ENCODE measurements at regions not wholly inside any gene's neighbourhood (a gene's known extent, or its start where the extent isn't known, plus 50 kb on each side); places are given as distances from the start of the nearest gene placed in this dataset.
"Not testable (repeated sequence)": the region's sequence is repeated elsewhere in the genome, so short reads cannot be mapped to it uniquely, and the experiment has no call there.

DNA sequence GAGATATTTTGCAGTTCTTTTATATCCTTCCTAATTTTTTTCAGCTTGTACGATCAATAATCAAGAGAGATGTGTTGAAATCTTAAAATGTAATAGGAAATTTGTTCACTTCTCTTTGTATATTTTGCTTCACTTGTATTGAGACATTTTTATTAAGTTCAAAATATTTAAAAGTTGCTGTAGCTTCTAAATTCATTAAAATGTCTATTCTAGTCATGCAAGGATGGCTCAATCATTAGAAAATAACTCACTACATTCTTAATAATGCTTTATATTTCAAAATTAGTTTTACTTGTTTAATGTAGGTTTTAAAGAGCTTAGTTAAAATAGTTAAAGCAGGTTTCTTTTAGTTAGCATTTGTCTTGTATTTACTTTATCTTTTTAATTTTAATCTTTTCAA is 308.4 kb downstream of the CYRIA start:
- DNase-seq: no peak

DNA sequence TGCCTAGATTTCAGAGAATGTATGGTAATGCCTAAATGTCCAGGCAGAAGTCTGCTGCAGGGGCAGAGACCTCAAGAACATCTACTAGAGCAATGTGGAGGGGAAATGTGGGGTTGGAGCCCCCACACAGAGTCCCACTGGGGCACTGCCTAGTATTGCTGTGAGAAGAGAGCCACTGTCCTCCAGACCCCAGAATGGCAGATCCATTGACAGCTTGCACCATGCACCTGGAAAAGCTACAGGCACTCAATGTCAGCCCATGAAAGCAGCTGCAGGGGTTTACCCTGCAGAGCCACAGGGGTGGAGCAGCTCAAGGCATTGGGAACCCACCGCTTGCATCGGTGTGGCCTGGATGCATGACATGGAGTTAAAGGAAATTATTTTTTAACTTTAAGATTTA is 314.1 kb downstream of the CYRIA start:
- DNase-seq: no peak

- DNase-seq: no peak
Observed at GRCh38 chr2:16351137-16351536, 314.5 kb downstream of the CYRIA start.

DNA sequence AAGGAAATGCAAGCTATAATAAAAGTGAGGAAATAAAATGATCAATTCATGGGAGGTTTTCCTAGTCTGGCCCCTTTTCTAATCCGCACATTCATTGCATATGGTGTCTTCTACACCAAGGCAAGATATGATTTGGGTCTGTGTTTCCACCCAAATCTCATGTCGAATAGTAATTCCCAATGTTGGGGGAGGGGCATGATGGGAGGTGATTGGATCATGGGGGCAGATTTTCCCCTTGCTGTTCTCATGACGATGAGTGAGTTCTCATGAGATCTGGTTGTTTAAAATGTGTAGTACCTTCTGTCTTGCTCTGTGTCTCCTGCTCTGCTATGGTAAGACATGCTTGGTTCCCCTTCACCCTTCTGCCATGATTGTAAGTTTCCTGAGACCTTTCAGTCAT is 315.4 kb downstream of the CYRIA start:
- no peak for DNase-seq

- DNase-seq: no peak
Observed at GRCh38 chr2:16349811-16350210, 315.8 kb downstream of the CYRIA start.

DNA sequence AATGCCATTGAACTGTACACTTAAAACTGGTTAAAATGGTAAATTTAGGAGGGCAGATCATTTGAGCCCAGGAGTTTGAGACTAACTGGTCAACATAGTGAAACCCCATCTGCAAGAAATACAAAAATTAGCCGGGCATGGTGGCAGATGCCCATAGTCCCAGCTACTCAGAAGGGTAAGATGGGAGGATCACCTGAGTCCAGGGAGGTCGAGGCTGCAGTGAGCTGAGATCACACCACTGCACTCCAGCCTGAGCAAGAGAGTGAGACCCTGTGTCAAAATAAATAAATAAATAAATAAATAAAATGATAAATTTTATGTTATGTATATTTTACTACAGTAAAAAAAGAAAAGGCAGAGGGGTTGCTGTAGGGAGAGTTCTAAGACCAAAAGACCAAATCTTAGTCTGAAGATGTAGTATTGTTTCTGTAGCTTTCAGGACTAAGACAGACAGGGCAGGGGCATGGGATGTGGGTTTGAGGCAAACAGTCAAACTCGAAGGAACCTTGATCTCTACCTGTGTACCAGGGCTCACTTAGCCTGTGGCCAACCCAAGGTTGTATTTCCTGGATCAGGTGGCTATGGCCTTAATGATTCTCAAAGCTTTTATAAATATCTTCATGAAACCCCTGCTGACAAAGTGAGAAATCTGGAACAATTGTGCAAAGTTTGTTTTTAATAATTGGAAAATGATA is 316.7 kb downstream of the CYRIA start:
- no peak for DNase-seq

GRCh38 chr2:16346671-16347070 is 319.0 kb downstream of the CYRIA start:
- DNase-seq: no peak

GRCh38 chr2:16345231-16345630 is 320.4 kb downstream of the CYRIA start:
- DNase-seq: not testable (repeated sequence)

DNA sequence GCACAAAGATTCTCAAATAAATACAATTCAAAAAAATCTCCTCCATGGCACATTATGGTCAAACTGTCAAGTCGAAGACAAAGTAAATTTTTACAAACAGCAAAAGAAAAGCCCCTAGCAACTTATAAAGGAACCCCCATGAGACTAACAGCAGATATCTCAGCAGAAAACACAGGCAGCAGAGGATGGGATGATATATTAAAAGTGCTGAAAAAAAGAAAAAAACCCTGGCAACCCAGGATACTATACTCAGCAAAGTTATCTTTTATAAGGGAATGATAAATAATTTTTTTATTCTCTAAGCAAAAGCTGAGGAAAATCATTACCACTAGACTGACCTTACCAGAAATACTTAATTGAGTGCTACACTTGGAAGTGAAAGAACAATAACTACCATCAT is 326.4 kb downstream of the CYRIA start:
- DNase-seq: no peak

- DNase-seq: no peak
Observed at GRCh38 chr2:16338026-16338425, 327.6 kb downstream of the CYRIA start.

GRCh38 chr2:16336916-16337315 is 328.7 kb downstream of the CYRIA start:
- no peak for DNase-seq

GRCh38 chr2:16336491-16336890 is 329.1 kb downstream of the CYRIA start:
- no peak for DNase-seq

GRCh38 chr2:16335947-16336346 is 329.7 kb downstream of the CYRIA start:
- no peak for DNase-seq

DNA sequence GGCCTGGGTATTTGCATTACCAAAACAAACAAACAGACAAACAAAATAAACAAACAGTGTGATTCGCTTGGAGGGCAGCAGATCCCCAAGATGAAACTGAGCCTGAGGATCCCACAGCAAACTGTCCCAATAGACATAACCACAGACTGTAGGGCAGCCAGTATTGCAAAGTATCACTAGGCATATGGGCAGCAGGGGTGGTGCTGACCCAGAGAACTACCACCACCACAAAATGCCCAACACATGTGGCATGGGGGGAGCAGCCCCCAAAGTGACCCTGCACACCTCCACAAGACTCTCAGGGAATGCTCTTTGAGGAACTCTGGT is 330.1 kb downstream of the CYRIA start:
- DNase-seq: no peak

- no peak for DNase-seq
Observed at GRCh38 chr2:16334886-16335603, 330.6 kb downstream of the CYRIA start.

DNA sequence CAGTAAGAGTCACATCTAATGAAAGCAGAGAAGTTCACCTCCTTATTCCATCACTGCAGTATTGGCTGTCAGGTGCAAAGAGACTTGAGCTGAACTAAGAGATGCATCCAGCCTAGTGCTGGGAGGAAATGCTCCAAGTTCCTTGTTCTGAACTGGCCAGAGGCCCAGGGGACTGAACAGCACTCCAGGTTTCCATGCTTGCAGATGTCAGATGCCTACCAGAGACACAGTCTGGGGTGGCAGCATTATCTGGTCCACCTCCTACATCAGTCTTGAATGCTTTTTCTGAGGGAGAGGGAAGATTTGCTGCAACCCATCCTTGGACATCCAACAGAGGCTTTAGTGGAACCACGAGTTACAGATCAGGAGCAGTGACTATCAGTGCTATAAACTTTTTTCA is 331.3 kb downstream of the CYRIA start:
- no peak for DNase-seq

GRCh38 chr2:16333681-16334080 is 332.0 kb downstream of the CYRIA start:
- no peak for DNase-seq

DNA sequence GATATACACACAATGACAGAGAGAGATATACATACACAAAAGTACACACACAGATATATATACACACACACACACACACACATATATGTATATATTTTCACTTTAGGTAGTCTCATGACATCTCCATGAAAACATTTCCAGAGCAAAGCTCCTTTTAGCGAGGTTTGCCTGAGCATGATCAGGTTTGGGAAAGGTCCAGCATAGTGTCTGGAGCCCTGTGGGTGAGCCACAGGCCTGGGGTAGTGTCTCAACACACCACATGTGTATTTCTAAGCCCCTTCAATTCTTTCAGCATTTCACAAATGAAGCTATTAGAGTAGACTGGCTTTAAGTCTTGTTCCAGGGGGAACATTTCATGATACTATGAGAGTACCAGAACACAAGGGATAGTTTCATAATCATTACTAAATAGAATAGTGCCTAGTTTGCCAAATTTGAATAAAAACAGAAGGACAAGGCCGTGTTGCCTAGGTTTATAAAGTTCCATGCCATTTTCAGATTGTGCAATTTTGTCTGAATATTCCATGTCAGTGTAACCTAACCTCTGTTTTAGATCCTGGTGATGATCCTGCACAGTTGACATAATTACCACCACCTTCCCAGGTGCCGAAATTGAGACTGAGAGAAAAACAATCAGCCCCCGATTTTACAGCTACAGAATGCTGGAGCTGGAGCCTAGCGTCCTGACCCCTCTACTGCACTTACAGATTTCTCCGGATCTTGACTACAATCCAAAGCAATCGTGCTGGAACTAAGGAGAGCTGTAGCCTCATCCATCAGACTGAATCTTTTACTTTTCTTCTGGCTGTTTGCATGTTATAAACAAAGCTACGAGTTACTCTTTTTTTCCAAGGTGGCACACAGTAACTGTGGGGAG is 332.7 kb downstream of the CYRIA start:
- DNase-seq: no peak

- no peak for DNase-seq
Observed at GRCh38 chr2:16331772-16332171, 333.9 kb downstream of the CYRIA start.

DNA sequence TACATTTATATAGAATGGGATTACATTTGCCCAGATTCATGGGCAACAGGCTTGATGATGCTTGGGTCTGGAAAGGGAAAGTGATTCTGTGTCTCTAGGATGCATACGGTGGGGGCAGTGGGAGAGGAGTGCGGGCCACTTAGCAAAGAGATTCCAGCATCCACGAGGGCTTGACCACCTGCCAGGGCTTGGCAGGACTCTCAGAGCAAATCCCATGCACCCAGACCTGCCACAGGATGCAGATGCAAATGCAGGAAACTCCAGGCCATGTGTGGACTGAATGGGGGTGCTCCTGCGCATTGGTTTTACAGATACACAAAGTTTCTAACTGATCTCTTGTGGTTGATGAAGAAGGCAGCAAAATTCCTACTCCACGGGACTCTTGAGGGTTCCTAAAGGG is 334.7 kb downstream of the CYRIA start:
- no peak for DNase-seq

GRCh38 chr2:16330571-16330970 is 335.1 kb downstream of the CYRIA start:
- DNase-seq: no peak

- no peak for DNase-seq
Observed at GRCh38 chr2:16330012-16330411, 335.6 kb downstream of the CYRIA start.

GRCh38 chr2:16329421-16329820 is 336.2 kb downstream of the CYRIA start:
- no peak for DNase-seq
